GM12874 (cell line): ENCODE measurements at regions not wholly inside any gene's neighbourhood (a gene's known extent, or its start where the extent isn't known, plus 50 kb on each side); places are given as distances from the start of the nearest gene placed in this dataset.

Source experiments
- CTCF ChIP-seq: IDR thresholded peaks from 2 replicates; pipeline ENCODE4 v1.5.1; 2011; ENCODE audit warnings: low read depth, mild to moderate bottlenecking, control low read depth, low read length, moderate library complexity; ENCODE audit not compliant: insufficient read depth

DNA sequence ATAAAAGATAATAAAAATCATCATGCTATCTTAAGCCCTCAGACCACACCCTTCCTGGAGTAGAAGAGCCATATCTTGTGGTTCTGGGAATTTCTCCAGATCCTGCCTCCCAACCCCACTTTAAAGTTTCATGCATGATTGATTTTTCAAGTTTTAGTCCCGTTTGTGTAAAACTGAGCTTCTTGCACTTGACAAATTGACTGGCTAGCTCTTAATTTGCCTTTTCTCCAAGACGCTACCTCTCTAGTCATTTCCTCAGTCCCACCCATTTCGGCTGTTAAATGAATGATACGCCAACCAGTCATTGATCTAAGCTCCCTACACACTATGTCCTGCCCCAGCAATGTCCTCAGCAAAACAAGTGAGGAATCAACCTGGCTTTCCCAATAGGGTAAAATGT lies 71.8 kb upstream of the TEAD1 start:
- TF ChIP-seq CTCF: no peak

- TF ChIP-seq CTCF: no peak
Observed at GRCh38 chr11:12603143-12604088, 70.8 kb upstream of the TEAD1 start.

- no peak for TF ChIP-seq CTCF
Observed at GRCh38 chr11:12604557-12605153, 69.6 kb upstream of the TEAD1 start.

DNA sequence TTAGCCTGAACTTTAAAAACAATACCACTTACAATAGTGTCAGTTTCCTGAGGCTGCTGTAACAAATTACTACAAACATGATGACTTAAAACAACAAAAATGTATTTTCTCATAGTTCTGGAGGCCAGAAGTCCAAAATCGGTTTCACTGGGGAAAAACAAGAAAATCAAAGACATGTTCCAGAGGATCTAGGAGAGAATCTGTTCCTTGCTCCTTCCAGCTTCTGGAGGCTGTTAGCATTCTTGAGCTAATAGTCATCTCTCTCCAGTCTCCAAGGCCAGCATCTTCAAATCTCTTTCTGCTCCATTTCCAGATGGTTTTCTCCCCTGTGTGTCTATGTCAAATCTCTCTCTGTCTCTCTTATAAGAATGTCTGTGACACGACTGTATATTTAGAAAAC lies 67.6 kb upstream of the TEAD1 start:
- no peak for TF ChIP-seq CTCF

DNA sequence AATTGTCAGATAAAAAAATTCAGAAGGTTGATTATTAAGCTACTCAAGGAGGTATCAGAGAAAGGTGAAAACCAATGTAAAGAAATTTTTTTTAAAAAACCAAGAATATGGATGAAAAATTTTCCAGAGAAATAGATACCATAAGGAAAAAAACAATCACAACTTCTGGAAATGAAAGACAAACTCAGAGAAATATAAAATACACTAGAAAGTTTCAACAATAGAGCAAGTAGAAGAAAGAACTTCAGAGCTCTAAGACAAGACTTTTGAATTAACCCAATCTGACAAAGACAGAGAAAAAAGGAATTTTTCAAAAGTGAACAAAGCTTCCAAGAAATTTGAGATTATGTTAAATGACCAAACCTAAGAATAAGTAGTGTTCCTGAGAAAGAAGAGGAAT lies 62.9 kb upstream of the TEAD1 start:
- TF ChIP-seq CTCF: no peak

DNA sequence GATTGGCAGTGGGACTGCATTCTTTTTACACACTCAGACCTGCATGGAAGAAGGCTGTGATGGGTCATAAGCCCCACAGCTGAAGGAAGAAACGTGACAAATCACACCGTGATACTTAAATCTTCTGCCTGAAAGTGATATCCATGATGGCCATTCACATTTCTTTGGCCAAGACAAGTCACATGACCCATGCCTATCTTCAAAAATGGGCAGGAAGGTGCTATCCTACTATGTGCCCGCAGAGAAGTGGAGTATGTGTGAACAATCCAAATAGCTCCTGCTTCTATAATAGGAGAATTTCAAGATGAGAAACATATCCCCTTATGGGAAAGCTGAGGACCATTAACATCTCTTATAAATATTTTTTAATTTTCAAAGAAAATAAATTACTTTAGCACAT lies 56.6 kb upstream of the TEAD1 start:
- TF ChIP-seq CTCF: no peak

- no peak for TF ChIP-seq CTCF
Observed at GRCh38 chr11:12618743-12619540, 55.3 kb upstream of the TEAD1 start.
